ENCODE measurements at regions not wholly inside any gene's neighbourhood (a gene's known extent, or its start where the extent isn't known, plus 50 kb on each side); places are given as distances from the start of the nearest gene placed in this dataset.

DNA sequence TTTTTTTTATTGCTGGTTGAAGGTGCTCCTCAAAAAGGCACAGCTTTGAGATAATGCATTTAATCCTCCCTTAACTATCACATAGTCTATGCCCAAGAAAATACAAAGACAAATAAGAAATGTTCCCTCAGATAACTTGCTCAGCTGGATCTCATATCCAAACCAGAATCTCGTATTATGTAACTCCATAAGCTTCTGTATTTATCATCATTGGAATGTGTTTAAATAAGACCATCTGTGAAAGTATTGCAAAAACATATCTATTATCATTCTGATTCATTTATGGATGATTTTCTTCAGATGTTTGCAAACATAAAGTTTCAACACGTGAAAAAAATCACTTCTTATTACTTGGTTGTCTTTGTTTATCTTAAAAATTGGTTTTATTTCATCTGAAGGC is 190.9 kb downstream of the IRS2 start:
- no TSS peak for BruUV-seq (replicated peaks)
- no peak overlapping the region for H3K4me2 ChIP-seq (ENCODE audit: low read depth, low read length)
- no peaks in the 10 kb centered on the region for H3K4me1 ChIP-seq (ENCODE audit: control insufficient read depth, insufficient read depth, low read length)
- no peaks in the 10 kb centered on the region for H3K9me1 ChIP-seq (ENCODE audit: insufficient read depth, low read length)
- H2BK20ac ChIP-seq (ENCODE audit: low read depth, low read length): no peak overlapping the region
- no peak overlapping the region for H4K8ac ChIP-seq (ENCODE audit: low read depth in 2 of 2, low read length in 2 of 2)
- POLR2A ChIA-PET (ENCODE audit: unreplicated experiment): no interaction called here
- no peak overlapping the region for H4K91ac ChIP-seq (ENCODE audit: insufficient read depth, low read depth, low read length)
- H2BK5ac ChIP-seq (ENCODE audit: low read depth, low read length, poor library complexity, severe bottlenecking): no peak overlapping the region
- no peak overlapping the region for H3K4ac ChIP-seq (ENCODE audit: low read depth, low read length)
- no peak overlapping the region for H2AFZ ChIP-seq (replicated peaks; ENCODE audit: low read length, poor library complexity)
- no peak overlapping the region for H3K23ac ChIP-seq (ENCODE audit: low read depth, low read length)
- intact Hi-C loops (cut with micrococcal nuclease): no loop called here
- in situ Hi-C loops (cut with MboI; ENCODE audit: low sequenced_read_pairs): no loop called here
- dilution Hi-C loops (cut with HindIII; ENCODE audit: low sequenced_read_pairs, unreplicated experiment): no loop called here
- H2BK120ac ChIP-seq (ENCODE audit: low read depth, low read length): no peak overlapping the region
- no peak overlapping the region for H2BK15ac ChIP-seq (ENCODE audit: low read depth, low read length)
- no peaks in the 10 kb centered on the region for H4K20me1 ChIP-seq (ENCODE audit: insufficient read depth, low read length)
- no peaks in the 10 kb centered on the region for H3K36me3 ChIP-seq (ENCODE audit: control insufficient read depth, insufficient read depth, low read length)
- CTCF ChIA-PET: interaction anchor here (0.8 kb wide), 1 partner anchor 636 kb away, joined by 3 read pairs; no protein-coding TSS in a partner anchor
- H3K4me3 ChIP-seq (ENCODE audit: insufficient read depth, low read depth, low read length): no peak overlapping the region
- no peak overlapping the region for H3K27ac ChIP-seq (ENCODE audit: insufficient read depth, low read length)
- H3K14ac ChIP-seq (replicated peaks; ENCODE audit: low read depth, low read length): no peak overlapping the region
- DNase-seq (no peak), ATAC-seq (ENCODE audit: low read depth) (no peak)
- H3K79me1 ChIP-seq (ENCODE audit: low read depth in 1 of 2, low read length in 2 of 2): no peaks in the 10 kb centered on the region
- no peak overlapping the region for H3K56ac ChIP-seq (ENCODE audit: extremely low read depth, insufficient read depth, low read length)
- no peak overlapping the region for H4K5ac ChIP-seq (ENCODE audit: low read depth, low read length)
- no peaks in the 10 kb centered on the region for H3K9me3 ChIP-seq (ENCODE audit: control insufficient read depth, insufficient read depth, low read length)
- WGBS, 2 experiments (ENCODE audit: extremely low coverage in 2 of 2, insufficient read length in 1 of 2): no CpG with 5 or more reads among the region's 2 CpGs
- H3K27me3 ChIP-seq (ENCODE audit: control insufficient read depth, insufficient read depth, low read length): peaks cover 17% of the 10 kb centered on the region
- H3K18ac ChIP-seq (ENCODE audit: low read depth, low read length): no peak overlapping the region
- TF ChIP-seq SMC3 (IDR thresholded peaks at IDR 0.05; ENCODE audit: low read depth, low read length) (no peak), RFX5 (IDR thresholded peaks at IDR 0.05; ENCODE audit: low read depth, low read length) (no peak), MAFK (IDR thresholded peaks at IDR 0.05; ENCODE audit: low read depth, low read length) (no peak), ELK1 (IDR thresholded peaks at IDR 0.05; ENCODE audit: borderline replicate concordance, low read depth, low read length) (no peak), MAZ (IDR thresholded peaks at IDR 0.05; ENCODE audit: borderline replicate concordance, low read depth, low read length) (no peak), MXI1 (IDR thresholded peaks at IDR 0.05; ENCODE audit: borderline replicate concordance, low read depth, low read length) (no peak), NFE2L2 (IDR thresholded peaks at IDR 0.05; ENCODE audit: low read depth, low read length) (no peak), CEBPB (IDR thresholded peaks at IDR 0.05; ENCODE audit: low read depth, low read length) (no peak), CHD1 (IDR thresholded peaks at IDR 0.05; ENCODE audit: low read depth, low read length) (no peak), POLR2A (IDR thresholded peaks at IDR 0.05; ENCODE audit: low read depth, low read length) (no peak)
- TF ChIP-seq, protein P1, sequence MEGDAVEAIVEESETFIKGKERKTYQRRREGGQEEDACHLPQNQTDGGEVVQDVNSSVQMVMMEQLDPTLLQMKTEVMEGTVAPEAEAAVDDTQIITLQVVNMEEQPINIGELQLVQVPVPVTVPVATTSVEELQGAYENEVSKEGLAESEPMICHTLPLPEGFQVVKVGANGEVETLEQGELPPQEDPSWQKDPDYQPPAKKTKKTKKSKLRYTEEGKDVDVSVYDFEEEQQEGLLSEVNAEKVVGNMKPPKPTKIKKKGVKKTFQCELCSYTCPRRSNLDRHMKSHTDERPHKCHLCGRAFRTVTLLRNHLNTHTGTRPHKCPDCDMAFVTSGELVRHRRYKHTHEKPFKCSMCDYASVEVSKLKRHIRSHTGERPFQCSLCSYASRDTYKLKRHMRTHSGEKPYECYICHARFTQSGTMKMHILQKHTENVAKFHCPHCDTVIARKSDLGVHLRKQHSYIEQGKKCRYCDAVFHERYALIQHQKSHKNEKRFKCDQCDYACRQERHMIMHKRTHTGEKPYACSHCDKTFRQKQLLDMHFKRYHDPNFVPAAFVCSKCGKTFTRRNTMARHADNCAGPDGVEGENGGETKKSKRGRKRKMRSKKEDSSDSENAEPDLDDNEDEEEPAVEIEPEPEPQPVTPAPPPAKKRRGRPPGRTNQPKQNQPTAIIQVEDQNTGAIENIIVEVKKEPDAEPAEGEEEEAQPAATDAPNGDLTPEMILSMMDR (conservative IDR thresholded peaks at IDR 0.05; ENCODE audit: low read depth, low read length): no peak
- no peak overlapping the region for H2AK5ac ChIP-seq (ENCODE audit: low read depth, low read length)
- no peak overlapping the region for H2AK9ac ChIP-seq (replicated peaks; ENCODE audit: low read depth, low read length, poor library complexity)
- H3K9ac ChIP-seq (ENCODE audit: low read depth, low read length): no peak overlapping the region

Data from IMR-90 (cell line).